Gastroesophageal sphincter (tissue), 3 donors: ENCODE measurements at regions not wholly inside any gene's neighbourhood (a gene's known extent, or its start where the extent isn't known, plus 50 kb on each side); places are given as distances from the start of the nearest gene placed in this dataset.
"Not testable (repeated sequence)": the region's sequence is repeated elsewhere in the genome, so short reads cannot be mapped to it uniquely, and the experiment has no call there.

Experiments
- POLR2A ChIP-seq, 2 donors: fragments of 450-650 bp; IDR thresholded peaks; one replicate each; pipeline ENCODE4 v1.6.1; 2017; ENCODE audit warnings: antibody characterized with exemption in 2 of 2, mild to moderate bottlenecking in 2 of 2, moderate library complexity in 1 of 2
- TF ChIP-seq, protein P1 (sequence below), 4 experiments: fragments of 200-600 bp in 2 of 4; fragments of 450-650 bp in 2 of 4; sonication (generic) in 1 of 4; IDR thresholded peaks; one replicate each; pipeline ENCODE4 v1.5.1; 2017 to 2019; ENCODE audit warnings: antibody characterized with exemption in 4 of 4, mild to moderate bottlenecking in 2 of 4, moderate library complexity in 2 of 4

DNA sequence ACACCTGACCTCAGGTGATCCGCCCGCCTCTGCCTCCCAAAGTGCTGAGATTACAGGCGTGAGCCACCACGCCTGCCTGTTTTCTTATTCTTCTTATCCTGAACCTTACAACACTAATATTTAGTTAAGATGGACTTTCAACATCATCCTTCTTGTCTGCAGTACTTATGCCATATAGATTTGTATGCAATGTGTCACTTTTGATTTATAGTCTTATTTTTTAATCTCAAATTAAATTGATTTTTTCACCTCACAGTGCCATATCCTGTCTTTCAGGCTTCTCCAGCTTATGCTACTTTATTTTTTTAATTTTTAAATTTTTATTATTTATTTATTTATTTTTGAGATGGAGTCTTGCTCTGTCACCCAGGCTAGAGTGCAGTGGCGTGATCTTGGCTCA lies 149.6 kb downstream of the TFAP2B start:
- TF ChIP-seq, protein P1, sequence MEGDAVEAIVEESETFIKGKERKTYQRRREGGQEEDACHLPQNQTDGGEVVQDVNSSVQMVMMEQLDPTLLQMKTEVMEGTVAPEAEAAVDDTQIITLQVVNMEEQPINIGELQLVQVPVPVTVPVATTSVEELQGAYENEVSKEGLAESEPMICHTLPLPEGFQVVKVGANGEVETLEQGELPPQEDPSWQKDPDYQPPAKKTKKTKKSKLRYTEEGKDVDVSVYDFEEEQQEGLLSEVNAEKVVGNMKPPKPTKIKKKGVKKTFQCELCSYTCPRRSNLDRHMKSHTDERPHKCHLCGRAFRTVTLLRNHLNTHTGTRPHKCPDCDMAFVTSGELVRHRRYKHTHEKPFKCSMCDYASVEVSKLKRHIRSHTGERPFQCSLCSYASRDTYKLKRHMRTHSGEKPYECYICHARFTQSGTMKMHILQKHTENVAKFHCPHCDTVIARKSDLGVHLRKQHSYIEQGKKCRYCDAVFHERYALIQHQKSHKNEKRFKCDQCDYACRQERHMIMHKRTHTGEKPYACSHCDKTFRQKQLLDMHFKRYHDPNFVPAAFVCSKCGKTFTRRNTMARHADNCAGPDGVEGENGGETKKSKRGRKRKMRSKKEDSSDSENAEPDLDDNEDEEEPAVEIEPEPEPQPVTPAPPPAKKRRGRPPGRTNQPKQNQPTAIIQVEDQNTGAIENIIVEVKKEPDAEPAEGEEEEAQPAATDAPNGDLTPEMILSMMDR (IDR thresholded peaks at IDR 0.05) = not testable (repeated sequence)
- not testable (repeated sequence) for TF ChIP-seq POLR2A (IDR thresholded peaks at IDR 0.05)
